ENCODE measurements at regions not wholly inside any gene's neighbourhood (a gene's known extent, or its start where the extent isn't known, plus 50 kb on each side); places are given as distances from the start of the nearest gene placed in this dataset.

GRCh38 chr12:19867970-19868369 is 428.7 kb downstream of the AEBP2 start:
- DNase-seq (ENCODE audit: low read depth in 2 of 2), result no peak

GRCh38 chr12:19869413-19869812 is 430.1 kb downstream of the AEBP2 start:
- DNase-seq (ENCODE audit: low read depth in 2 of 2), result no peak

GRCh38 chr12:19872621-19873540 is 433.6 kb downstream of the AEBP2 start:
- no peak for DNase-seq (ENCODE audit: low read depth in 2 of 2)

GRCh38 chr12:19880076-19880475 is 440.8 kb downstream of the AEBP2 start:
- no peak for DNase-seq (ENCODE audit: low read depth in 2 of 2)

- DNase-seq (ENCODE audit: low read depth in 2 of 2), result no peak
These were observed 441.4 kb downstream of the AEBP2 start for GRCh38 chr12:19880721-19881120.

GRCh38 chr12:19882346-19882745 is 443.1 kb downstream of the AEBP2 start:
- no peak for DNase-seq (ENCODE audit: low read depth in 2 of 2)

- no peak for DNase-seq (ENCODE audit: low read depth in 2 of 2)
These were observed 444.8 kb downstream of the AEBP2 start for GRCh38 chr12:19884021-19884492.

- no peak for DNase-seq (ENCODE audit: low read depth in 2 of 2)
These were observed 446.0 kb downstream of the AEBP2 start for GRCh38 chr12:19885093-19885812.

- no peak for DNase-seq (ENCODE audit: low read depth in 2 of 2)
These were observed 446.8 kb downstream of the AEBP2 start for GRCh38 chr12:19886065-19886464.

- DNase-seq (ENCODE audit: low read depth in 2 of 2), result no peak
These were observed 447.4 kb downstream of the AEBP2 start for GRCh38 chr12:19886639-19887064.

GRCh38 chr12:19890024-19890423 is 450.7 kb downstream of the AEBP2 start:
- DNase-seq (ENCODE audit: low read depth in 2 of 2), result no peak

- no peak for DNase-seq (ENCODE audit: low read depth in 2 of 2)
These were observed 452.8 kb downstream of the AEBP2 start for GRCh38 chr12:19891936-19892591.

- no peak for DNase-seq (ENCODE audit: low read depth in 2 of 2)
These were observed 454.2 kb downstream of the AEBP2 start for GRCh38 chr12:19893514-19893913.

GRCh38 chr12:19894050-19894449 is 454.8 kb downstream of the AEBP2 start:
- no peak for DNase-seq (ENCODE audit: low read depth in 2 of 2)

- no peak for DNase-seq (ENCODE audit: low read depth in 2 of 2)
These were observed 455.5 kb downstream of the AEBP2 start for GRCh38 chr12:19894803-19895202.

GRCh38 chr12:19895246-19896020 is 456.1 kb downstream of the AEBP2 start:
- no peak for DNase-seq (ENCODE audit: low read depth in 2 of 2)

GRCh38 chr12:19896041-19896440 is 456.7 kb downstream of the AEBP2 start:
- no peak for DNase-seq (ENCODE audit: low read depth in 2 of 2)

GRCh38 chr12:19896534-19896933 is 457.2 kb downstream of the AEBP2 start:
- no peak for DNase-seq (ENCODE audit: low read depth in 2 of 2)

- DNase-seq (ENCODE audit: low read depth in 2 of 2), result no peak
These were observed 458.7 kb downstream of the AEBP2 start for GRCh38 chr12:19897900-19898408.

- DNase-seq (ENCODE audit: low read depth in 2 of 2), result no peak
These were observed 462.5 kb downstream of the AEBP2 start for GRCh38 chr12:19901841-19902240.

- no peak for DNase-seq (ENCODE audit: low read depth in 2 of 2)
These were observed 463.5 kb upstream of the PDE3A start for GRCh38 chr12:19904819-19905218.
